ENCODE measurements at regions not wholly inside any gene's neighbourhood (a gene's known extent, or its start where the extent isn't known, plus 50 kb on each side); places are given as distances from the start of the nearest gene placed in this dataset.

GRCh38 chr21:20728691-20729090 lies 269.5 kb upstream of the NCAM2 start:
- DNase-seq (no peak), ATAC-seq (no peak)
- H3K36me3 Mint-ChIP-seq (ENCODE audit: low read depth): no peaks in the 10 kb centered on the region
- CTCF ChIA-PET: no interaction called here
- peaks cover 11% of the 10 kb centered on the region for H3K9me3 Mint-ChIP-seq (ENCODE audit: insufficient read depth)
- H3K27ac Mint-ChIP-seq: no peak overlapping the region
- POLR2A ChIA-PET: no interaction called here
- no peaks in the 10 kb centered on the region for H3K4me1 Mint-ChIP-seq (ENCODE audit: low read depth)
- H3K4me3 Mint-ChIP-seq: no peak overlapping the region
- no peaks in the 10 kb centered on the region for H3K27me3 Mint-ChIP-seq (ENCODE audit: low read depth)

GRCh38 chr21:20729376-20729775 lies 268.8 kb upstream of the NCAM2 start:
- POLR2A ChIA-PET: no interaction called here
- peaks cover 11% of the 10 kb centered on the region for H3K9me3 Mint-ChIP-seq (ENCODE audit: insufficient read depth)
- CTCF ChIA-PET: no interaction called here
- no peaks in the 10 kb centered on the region for H3K36me3 Mint-ChIP-seq (ENCODE audit: low read depth)
- H3K27me3 Mint-ChIP-seq (ENCODE audit: low read depth): no peaks in the 10 kb centered on the region
- ATAC-seq (no peak), DNase-seq (no peak)
- no peaks in the 10 kb centered on the region for H3K4me1 Mint-ChIP-seq (ENCODE audit: low read depth)
- H3K27ac Mint-ChIP-seq: no peak overlapping the region
- no peak overlapping the region for H3K4me3 Mint-ChIP-seq

- no peak for DNase-seq
- Mint-ChIP-seq H3K4me1 (ENCODE audit: low read depth) (no peaks in the 10 kb centered on the region), H3K36me3 (ENCODE audit: low read depth) (no peaks in the 10 kb centered on the region), H3K9me3 (ENCODE audit: insufficient read depth) (peaks cover 18% of the 10 kb centered on the region), H3K27ac (no peak overlapping the region), H3K4me3 (no peak overlapping the region), H3K27me3 (ENCODE audit: low read depth) (no peaks in the 10 kb centered on the region)
- CTCF ChIA-PET: no interaction called here
- no peak for ATAC-seq
- POLR2A ChIA-PET: no interaction called here
Measured at GRCh38 chr21:20730441-20730840, 267.8 kb upstream of the NCAM2 start.

- Mint-ChIP-seq H3K27ac (no peak overlapping the region), H3K27me3 (ENCODE audit: low read depth) (no peaks in the 10 kb centered on the region), H3K4me1 (ENCODE audit: low read depth) (no peaks in the 10 kb centered on the region), H3K4me3 (no peak overlapping the region), H3K36me3 (ENCODE audit: low read depth) (no peaks in the 10 kb centered on the region), H3K9me3 (ENCODE audit: insufficient read depth) (peaks cover 37% of the 10 kb centered on the region)
- ATAC-seq: no peak
- ChIA-PET POLR2A (no interaction called here), CTCF (no interaction called here)
- no peak for DNase-seq
Measured at GRCh38 chr21:20735257-20735656, 263.0 kb upstream of the NCAM2 start.

GRCh38 chr21:20737227-20737913 lies 260.8 kb upstream of the NCAM2 start:
- CTCF ChIA-PET: no interaction called here
- no peaks in the 10 kb centered on the region for H3K27me3 Mint-ChIP-seq (ENCODE audit: low read depth)
- H3K4me1 Mint-ChIP-seq (ENCODE audit: low read depth): no peaks in the 10 kb centered on the region
- no peak for DNase-seq
- H3K9me3 Mint-ChIP-seq (ENCODE audit: insufficient read depth): peaks cover 29% of the 10 kb centered on the region
- POLR2A ChIA-PET: no interaction called here
- no peak for ATAC-seq
- no peaks in the 10 kb centered on the region for H3K36me3 Mint-ChIP-seq (ENCODE audit: low read depth)
- H3K27ac Mint-ChIP-seq: no peak overlapping the region
- H3K4me3 Mint-ChIP-seq: no peak overlapping the region

DNA sequence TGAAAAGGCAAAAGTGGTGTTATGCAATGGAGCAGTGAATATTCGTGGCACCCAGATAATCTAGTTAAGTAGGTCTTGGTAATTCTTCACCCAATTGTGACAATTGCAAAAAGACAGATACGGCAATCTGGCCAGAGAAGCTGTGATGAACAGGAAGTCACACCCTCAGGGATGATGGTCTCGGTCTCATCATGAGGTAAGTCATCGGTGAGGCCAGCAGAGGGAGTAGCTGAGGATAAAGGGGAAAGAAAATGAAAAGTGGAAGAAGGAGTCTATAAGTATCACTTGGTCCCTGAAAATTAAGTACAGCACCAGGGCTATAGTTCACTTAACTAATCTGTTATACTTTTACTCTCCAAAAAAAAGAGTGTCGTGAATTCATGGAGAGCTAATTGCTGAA lies 258.8 kb upstream of the NCAM2 start:
- Mint-ChIP-seq H3K27ac (no peak overlapping the region), H3K36me3 (ENCODE audit: low read depth) (no peaks in the 10 kb centered on the region), H3K4me3 (no peak overlapping the region), H3K9me3 (ENCODE audit: insufficient read depth) (peaks cover 30% of the 10 kb centered on the region), H3K27me3 (ENCODE audit: low read depth) (no peaks in the 10 kb centered on the region), H3K4me1 (ENCODE audit: low read depth) (no peaks in the 10 kb centered on the region)
- ChIA-PET CTCF (no interaction called here), POLR2A (no interaction called here)
- DNase-seq (no peak), ATAC-seq (no peak)

DNA sequence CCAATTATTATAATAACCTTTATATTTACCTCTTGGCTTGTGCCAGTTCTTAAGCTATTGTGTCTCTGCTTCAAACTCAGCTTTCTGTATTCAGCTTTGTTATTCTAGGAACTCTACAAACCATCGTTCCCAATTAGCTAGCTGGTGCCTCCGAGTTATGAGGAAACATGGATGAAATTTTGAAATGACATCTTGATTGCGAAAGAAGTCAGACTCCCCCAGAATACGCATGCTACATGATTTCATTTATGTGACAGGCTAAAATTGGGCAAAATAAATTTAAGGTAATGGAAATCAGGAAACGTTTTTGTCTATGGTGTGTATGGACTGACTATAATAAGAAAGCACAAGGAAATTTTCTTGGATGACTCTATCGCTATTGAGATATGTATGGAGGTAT lies 256.8 kb upstream of the NCAM2 start:
- no peak overlapping the region for H3K27ac Mint-ChIP-seq
- POLR2A ChIA-PET: no interaction called here
- H3K9me3 Mint-ChIP-seq (ENCODE audit: insufficient read depth): peaks cover 30% of the 10 kb centered on the region
- no peaks in the 10 kb centered on the region for H3K36me3 Mint-ChIP-seq (ENCODE audit: low read depth)
- H3K4me3 Mint-ChIP-seq: no peak overlapping the region
- H3K27me3 Mint-ChIP-seq (ENCODE audit: low read depth): no peaks in the 10 kb centered on the region
- no peak for ATAC-seq
- no peaks in the 10 kb centered on the region for H3K4me1 Mint-ChIP-seq (ENCODE audit: low read depth)
- no peak for DNase-seq
- CTCF ChIA-PET: no interaction called here

DNA sequence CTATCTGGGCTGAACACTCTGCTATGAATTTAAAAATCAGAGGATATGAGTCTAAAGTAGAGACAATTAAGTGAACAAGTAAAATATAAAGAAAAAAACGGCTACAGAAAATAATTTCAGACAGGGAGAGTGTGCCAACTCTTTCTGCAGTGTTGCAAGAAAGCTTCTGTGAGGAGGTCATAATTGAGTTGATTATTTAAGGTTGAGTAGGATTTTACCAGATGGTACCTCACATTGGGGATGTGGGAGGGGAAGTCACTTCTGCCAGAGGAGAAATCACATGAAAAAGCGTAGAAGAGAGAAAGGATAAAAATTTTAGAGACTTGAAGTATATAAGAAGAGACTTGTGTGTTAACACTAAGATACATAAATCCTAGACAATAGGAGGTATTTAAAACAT lies 238.0 kb upstream of the NCAM2 start:
- peaks cover 33% of the 10 kb centered on the region for H3K9me3 Mint-ChIP-seq (ENCODE audit: insufficient read depth)
- POLR2A ChIA-PET: no interaction called here

GRCh38 chr21:20774737-20775136 lies 223.5 kb upstream of the NCAM2 start:
- no peak overlapping the region for H3K4me3 Mint-ChIP-seq
- H3K27ac Mint-ChIP-seq: no peak overlapping the region
- DNase-seq (no peak), ATAC-seq (no peak)
- H3K4me1 Mint-ChIP-seq (ENCODE audit: low read depth): no peaks in the 10 kb centered on the region
- ChIA-PET POLR2A (no interaction called here), CTCF (no interaction called here)
- H3K36me3 Mint-ChIP-seq (ENCODE audit: low read depth): no peaks in the 10 kb centered on the region
- H3K9me3 Mint-ChIP-seq (ENCODE audit: insufficient read depth): peaks cover 20% of the 10 kb centered on the region
- no peaks in the 10 kb centered on the region for H3K27me3 Mint-ChIP-seq (ENCODE audit: low read depth)

More for the DNA sequence above, 238.0 kb upstream of the NCAM2 start:
- ATAC-seq (no peak), DNase-seq (no peak)
- Mint-ChIP-seq H3K4me3 (no peak overlapping the region), H3K4me1 (ENCODE audit: low read depth) (no peaks in the 10 kb centered on the region), H3K27me3 (ENCODE audit: low read depth) (no peaks in the 10 kb centered on the region), H3K27ac (no peak overlapping the region), H3K36me3 (ENCODE audit: low read depth) (no peaks in the 10 kb centered on the region)
- CTCF ChIA-PET: no interaction called here

DNA sequence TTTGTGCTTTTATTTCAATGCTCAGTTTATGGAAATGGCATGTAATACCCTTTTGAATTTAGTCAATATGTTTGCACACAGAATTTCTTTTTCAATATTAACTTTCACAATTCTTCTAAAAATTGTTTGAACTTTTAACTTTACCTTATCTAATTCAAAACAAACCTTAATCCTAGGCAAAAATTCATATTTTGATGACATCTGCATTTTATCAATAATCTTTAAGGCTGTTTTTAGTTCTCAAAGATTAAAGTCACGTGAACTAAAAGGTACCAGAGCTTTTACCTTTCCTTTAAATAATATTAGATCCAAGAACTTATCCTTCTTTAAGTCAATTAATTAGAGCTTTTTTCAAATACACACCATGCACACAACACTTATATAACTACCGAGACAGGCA lies 218.9 kb upstream of the NCAM2 start:
- DNase-seq (no peak), ATAC-seq (no peak)
- Mint-ChIP-seq H3K9me3 (ENCODE audit: insufficient read depth) (peaks cover 18% of the 10 kb centered on the region), H3K4me1 (ENCODE audit: low read depth) (no peaks in the 10 kb centered on the region), H3K27me3 (ENCODE audit: low read depth) (no peaks in the 10 kb centered on the region), H3K4me3 (no peak overlapping the region), H3K27ac (no peak overlapping the region), H3K36me3 (ENCODE audit: low read depth) (no peaks in the 10 kb centered on the region)
- ChIA-PET CTCF (no interaction called here), POLR2A (no interaction called here)

DNA sequence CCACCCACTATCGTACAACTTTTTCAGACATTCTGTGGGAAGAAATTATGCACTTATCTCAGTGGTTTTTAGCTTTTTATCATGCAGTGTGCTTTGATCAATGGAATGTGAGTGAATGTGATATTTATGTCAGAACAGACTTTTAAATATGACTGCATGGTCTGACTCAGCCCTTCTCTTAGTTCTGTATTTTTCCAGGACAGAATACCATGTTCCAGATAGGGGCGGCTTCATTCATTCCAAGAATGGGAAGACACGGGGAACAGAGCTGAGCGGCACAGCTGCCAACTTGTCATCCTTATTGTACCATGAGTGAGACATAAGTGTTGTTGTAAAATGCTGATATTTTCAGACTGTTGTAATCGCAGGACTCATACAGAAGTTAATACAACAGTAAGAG lies 214.6 kb upstream of the NCAM2 start:
- ChIA-PET CTCF (no interaction called here), POLR2A (no interaction called here)
- peaks cover 9% of the 10 kb centered on the region for H3K9me3 Mint-ChIP-seq (ENCODE audit: insufficient read depth)
- no peaks in the 10 kb centered on the region for H3K36me3 Mint-ChIP-seq (ENCODE audit: low read depth)
- H3K27ac Mint-ChIP-seq: no peak overlapping the region
- ATAC-seq (no peak), DNase-seq (no peak)
- H3K27me3 Mint-ChIP-seq (ENCODE audit: low read depth): no peaks in the 10 kb centered on the region
- no peaks in the 10 kb centered on the region for H3K4me1 Mint-ChIP-seq (ENCODE audit: low read depth)
- no peak overlapping the region for H3K4me3 Mint-ChIP-seq

GRCh38 chr21:20789729-20790500 lies 208.3 kb upstream of the NCAM2 start:
- Mint-ChIP-seq H3K27ac (no peak overlapping the region), H3K9me3 (ENCODE audit: insufficient read depth) (no peaks in the 10 kb centered on the region), H3K4me3 (no peak overlapping the region), H3K27me3 (ENCODE audit: low read depth) (no peaks in the 10 kb centered on the region), H3K36me3 (ENCODE audit: low read depth) (no peaks in the 10 kb centered on the region), H3K4me1 (ENCODE audit: low read depth) (no peaks in the 10 kb centered on the region)
- DNase-seq (no peak), ATAC-seq (no peak)
- POLR2A ChIA-PET: no interaction called here
- CTCF ChIA-PET: no interaction called here

DNA sequence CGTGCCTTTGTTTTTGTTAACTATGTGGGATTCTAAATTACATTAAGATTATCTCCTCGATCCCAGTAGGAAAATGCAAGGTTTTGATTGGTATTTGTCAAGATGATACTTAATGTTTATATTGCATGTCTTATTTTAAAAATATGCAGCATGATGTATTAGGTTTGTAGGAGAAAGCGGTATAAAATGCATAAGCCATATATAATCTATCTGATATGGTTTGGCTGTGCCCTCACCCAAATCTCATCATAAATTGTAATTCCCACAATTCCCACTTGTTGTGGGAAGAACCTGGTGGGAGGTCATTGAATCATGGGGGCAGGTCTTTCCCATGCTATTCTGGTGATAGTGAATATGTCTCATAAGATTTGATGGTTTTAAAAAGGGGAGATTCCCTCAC lies 198.1 kb upstream of the NCAM2 start:
- POLR2A ChIA-PET: no interaction called here
- Mint-ChIP-seq H3K27ac (no peak overlapping the region), H3K4me3 (no peak overlapping the region), H3K27me3 (ENCODE audit: low read depth) (no peaks in the 10 kb centered on the region), H3K9me3 (ENCODE audit: insufficient read depth) (peaks cover 20% of the 10 kb centered on the region), H3K4me1 (ENCODE audit: low read depth) (no peaks in the 10 kb centered on the region), H3K36me3 (ENCODE audit: low read depth) (no peaks in the 10 kb centered on the region)
- DNase-seq: no peak
- no peak for ATAC-seq
- CTCF ChIA-PET: no interaction called here
